PC-9 (cell line): ENCODE measurements at regions not wholly inside any gene's neighbourhood (a gene's known extent, or its start where the extent isn't known, plus 50 kb on each side); places are given as distances from the start of the nearest gene placed in this dataset.

Experiments
- BruUV-seq: library from RNA; stranded (reverse); fragments of 400-500 nt; replicated peaks from 2 replicates; lab custom pipeline; 2021; lab: Mats Ljungman, UMichigan
- CTCF ChIA-PET: fragments of 300-600 bp; sonication (Branson Sonifier 250); formaldehyde crosslinking; loops from one replicate; lab custom pipeline; 2022; ENCODE audit warnings: antibody characterized with exemption; lab: Charles Lee
- POLR2A ChIA-PET: fragments of 300-600 bp; sonication (Branson Sonifier 250); formaldehyde crosslinking; loops from one replicate; lab custom pipeline; 2022; ENCODE audit warnings: antibody characterized with exemption; ENCODE audit not compliant: unreplicated experiment; lab: Charles Lee
- DNase-seq, 2 experiments: peaks; one replicate each; pipeline versions ENCODE4 v3.0.0 to v3.0.0-alpha.2; 2015 to 2022; ENCODE audit warnings: mixed read lengths in 1 of 2
- H2AFZ ChIP-seq: fragments of 200-600 bp; sonication (generic); 2 replicates; pipeline ENCODE4 v1.8.1; 2017; ENCODE audit warnings: antibody characterized with exemption
- H3F3A ChIP-seq: fragments of 200-600 bp; sonication (generic); 2 replicates; pipeline ENCODE4 v1.8.1; 2017; ENCODE audit warnings: antibody characterized with exemption, mild to moderate bottlenecking, low read depth; ENCODE audit not compliant: insufficient read depth
- H3K27ac ChIP-seq: fragments of 200-600 bp; sonication (generic); 2 replicates; pipeline ENCODE4 v1.6.1; 2016; ENCODE audit warnings: mixed run types
- H3K27me3 ChIP-seq: fragments of 200-600 bp; sonication (generic); 2 replicates; pipeline ENCODE4 v1.6.1; 2016; ENCODE audit warnings: low read depth, mixed run types; ENCODE audit not compliant: insufficient read depth
- H3K36me3 ChIP-seq: fragments of 200-600 bp; sonication (generic); 2 replicates; pipeline ENCODE4 v1.6.1; 2016; ENCODE audit warnings: low read depth, mixed run types
- H3K4me1 ChIP-seq: fragments of 200-600 bp; sonication (generic); replicated peaks from 2 replicates; pipeline ENCODE4 v1.6.1; 2016; ENCODE audit warnings: mixed run types; ENCODE audit not compliant: insufficient read depth
- H3K4me2 ChIP-seq: fragments of 200-600 bp; sonication (generic); 2 replicates; pipeline ENCODE4 v1.6.1; 2017; ENCODE audit warnings: mixed run types
- H3K4me3 ChIP-seq: fragments of 200-600 bp; sonication (generic); 2 replicates; pipeline ENCODE4 v1.6.1; 2016; ENCODE audit warnings: mixed run types
- H3K79me2 ChIP-seq: fragments of 200-600 bp; sonication (generic); 2 replicates; pipeline ENCODE4 v1.6.1; 2017; ENCODE audit warnings: low read depth, mixed run types
- H3K9me2 ChIP-seq: fragments of 200-600 bp; sonication (generic); 2 replicates; pipeline ENCODE4 v1.8.1; 2017; ENCODE audit warnings: mild to moderate bottlenecking; ENCODE audit not compliant: insufficient read depth
- H3K9me3 ChIP-seq: fragments of 200-600 bp; sonication (generic); 2 replicates; pipeline ENCODE4 v1.8.1; 2016; ENCODE audit warnings: low read depth; ENCODE audit not compliant: insufficient read depth
- H4K20me1 ChIP-seq: fragments of 200-600 bp; sonication (generic); 2 replicates; pipeline ENCODE4 v1.8.1; 2017; ENCODE audit not compliant: insufficient read depth
- CTCF ChIP-seq: fragments of 200-600 bp; sonication (generic); conservative IDR thresholded peaks from 2 replicates; pipeline ENCODE4 v1.6.1; 2017; ENCODE audit warnings: mixed run types, antibody characterized with exemption, mild to moderate bottlenecking, moderate library complexity
- EZH2 ChIP-seq: fragments of 200-600 bp; sonication (generic); IDR thresholded peaks from 2 replicates; pipeline ENCODE4 v1.8.0; 2017; ENCODE audit warnings: antibody characterized with exemption, low read depth
- intact Hi-C: fragments of 100-400 bp; cut with micrococcal nuclease; formaldehyde crosslinking; loops from one replicate; pipeline ENCODE4 v1.10.0; 2022; ENCODE audit not compliant: unreplicated experiment

DNA sequence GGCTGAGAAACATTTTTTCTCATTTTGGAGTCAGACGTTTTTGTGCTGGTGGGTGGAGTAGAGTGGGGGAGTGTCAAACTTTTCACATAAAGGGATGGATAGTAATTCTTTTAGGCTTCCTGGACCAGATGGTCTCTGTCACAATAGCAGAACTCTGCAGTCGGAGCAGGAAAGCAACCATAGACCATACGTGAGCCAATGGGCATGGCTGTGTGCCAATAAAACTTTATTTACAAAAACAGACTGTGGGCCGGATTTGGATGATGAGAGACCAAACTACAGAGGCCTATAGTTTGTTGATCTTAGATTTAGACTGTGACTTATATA, 70.8 kb upstream of the SLC22A23 start:
- TF ChIP-seq CTCF (no peak), EZH2 (no peak)
- no peak overlapping the region for H3K4me3 ChIP-seq
- no peaks in the 10 kb centered on the region for H4K20me1 ChIP-seq
- H3K9me2 ChIP-seq: no peaks in the 10 kb centered on the region
- ChIA-PET CTCF (no interaction called here), POLR2A (no interaction called here)
- no peaks in the 10 kb centered on the region for H3K9me3 ChIP-seq
- no peak overlapping the region; the same call in 1 of the 2 replicates for H3K4me2 ChIP-seq
- DNase-seq: no peak
- peak overlapping the region; percentile 47; the same call in 1 of the 2 replicates for H3K27ac ChIP-seq
- intact Hi-C loops: no loop called here
- no peaks in the 10 kb centered on the region for H3K79me2 ChIP-seq
- H3F3A ChIP-seq: peaks cover 2% of the 10 kb centered on the region; the same call in 1 of the 2 replicates
- H3K36me3 ChIP-seq: no peaks in the 10 kb centered on the region
- no TSS peak for BruUV-seq
- no peaks in the 10 kb centered on the region for H3K27me3 ChIP-seq
- H2AFZ ChIP-seq: no peak overlapping the region
- peaks cover 26% of the 10 kb centered on the region for H3K4me1 ChIP-seq

- no TSS peak for BruUV-seq
- ChIA-PET POLR2A (interaction anchor here (0.6 kb wide), 1 partner anchor 193 kb away, joined by 3 read pairs; no protein-coding TSS in a partner anchor), CTCF (no interaction called here)
- no peak overlapping the region for H3K4me3 ChIP-seq
- peaks cover 31% of the 10 kb centered on the region for H3K4me1 ChIP-seq
- intact Hi-C loops: no loop called here
- H2AFZ ChIP-seq: no peak overlapping the region
- H3K36me3 ChIP-seq: no peaks in the 10 kb centered on the region
- no peaks in the 10 kb centered on the region for H3K9me3 ChIP-seq
- H3K27ac ChIP-seq: peak overlapping the region; percentile 47
- TF ChIP-seq EZH2: no peak
- no peak for TF ChIP-seq CTCF
- no peaks in the 10 kb centered on the region for H4K20me1 ChIP-seq
- no peaks in the 10 kb centered on the region for H3K9me2 ChIP-seq
- DNase-seq: peak; percentile 34 to 65
- peaks cover 7% of the 10 kb centered on the region; the same call in 1 of the 2 replicates for H3F3A ChIP-seq
- no peaks in the 10 kb centered on the region for H3K27me3 ChIP-seq
- H3K4me2 ChIP-seq: peak overlapping the region; percentile 31; the same call in 1 of the 2 replicates
- H3K79me2 ChIP-seq: no peaks in the 10 kb centered on the region
Observed at GRCh38 chr6:3526962-3527650, 70.3 kb upstream of the SLC22A23 start.

GRCh38 chr6:3525915-3526314, 69.1 kb upstream of the SLC22A23 start:
- BruUV-seq: no TSS peak
- Histone ChIP-seq H3K79me2 (no peaks in the 10 kb centered on the region), H4K20me1 (no peaks in the 10 kb centered on the region), H3K4me2 (no peak overlapping the region), H3K9me3 (no peaks in the 10 kb centered on the region), H3K36me3 (no peaks in the 10 kb centered on the region), H3K27me3 (no peaks in the 10 kb centered on the region), H2AFZ (no peak overlapping the region), H3K4me3 (no peak overlapping the region), H3K4me1 (peaks cover 32% of the 10 kb centered on the region), H3K27ac (no peak overlapping the region), H3F3A (peaks cover 9% of the 10 kb centered on the region; the same call in 1 of the 2 replicates), H3K9me2 (no peaks in the 10 kb centered on the region)
- TF ChIP-seq EZH2: no peak
- no peak for TF ChIP-seq CTCF
- intact Hi-C loops: no loop called here
- DNase-seq: no peak
- ChIA-PET CTCF (no interaction called here), POLR2A (no interaction called here)
